DMS53 treated with DMSO at 0.1 percent for 48 hours (cell line): ENCODE measurements at regions not wholly inside any gene's neighbourhood (a gene's known extent, or its start where the extent isn't known, plus 50 kb on each side); places are given as distances from the start of the nearest gene placed in this dataset.

Source experiments
- DNase-seq: peaks from one replicate; lab custom pipeline; 2025; ENCODE audit not compliant: unreplicated experiment; lab: John Stamatoyannopoulos, UW

- DNase-seq, result no peak
Measured at GRCh38 chr10:44180321-44181168, 204.4 kb downstream of the CXCL12 start.

DNA sequence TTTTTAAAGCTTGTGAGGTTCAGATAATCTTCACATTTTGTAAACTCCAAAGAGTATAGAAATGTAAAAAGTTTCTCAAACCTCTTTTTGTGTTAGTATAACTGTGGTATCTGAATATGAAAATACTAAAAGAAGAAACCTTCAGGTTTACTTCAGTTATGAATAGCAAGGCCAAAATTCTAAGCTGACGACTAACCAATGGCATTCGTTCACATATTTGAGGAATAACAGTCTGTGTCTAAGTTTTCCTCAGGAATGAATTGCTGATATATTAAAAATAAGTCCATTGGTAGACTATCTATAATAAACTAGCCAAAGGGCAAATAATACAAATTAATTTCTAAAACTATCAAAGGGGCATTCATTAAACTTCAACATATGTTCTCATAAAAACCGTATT lies 206.0 kb downstream of the CXCL12 start:
- no peak for DNase-seq

DNA sequence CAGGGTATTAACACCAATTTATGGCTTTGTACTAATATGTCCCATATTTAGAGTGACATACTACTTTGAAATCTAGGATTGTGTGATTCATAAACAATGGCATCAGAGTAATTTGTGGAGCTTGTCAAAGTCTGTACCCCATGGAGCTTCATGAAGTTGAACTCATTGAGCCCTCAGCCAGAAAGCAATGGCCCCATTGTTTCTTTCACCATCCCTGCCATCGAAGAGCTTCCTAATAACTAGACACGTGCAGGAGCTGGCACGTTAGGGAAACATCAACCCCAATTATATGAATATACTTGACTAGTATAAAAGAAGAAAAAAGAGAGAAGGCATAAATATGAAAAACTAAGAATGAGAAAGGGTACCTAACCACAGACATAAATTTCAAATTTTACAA lies 206.6 kb downstream of the CXCL12 start:
- no peak for DNase-seq

DNA sequence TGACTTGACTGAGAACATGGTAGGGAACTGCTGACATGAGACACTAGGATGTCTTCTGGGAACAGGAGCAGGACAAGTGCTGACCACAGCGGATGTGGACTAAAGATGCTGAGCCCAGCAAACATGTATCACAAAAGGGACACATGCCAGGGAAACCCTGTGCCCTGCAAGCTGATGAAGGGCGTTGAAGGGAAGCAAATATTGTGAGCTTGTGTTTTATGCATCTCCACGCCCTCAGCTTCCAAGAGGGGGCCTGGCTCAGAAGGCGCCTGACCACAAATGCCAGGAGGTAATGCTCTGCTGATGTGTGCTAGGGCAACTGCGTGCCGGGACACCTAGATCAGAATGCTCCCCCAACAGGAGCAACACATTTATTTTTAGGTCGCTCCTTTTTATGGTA lies 207.3 kb downstream of the CXCL12 start:
- no peak for DNase-seq

GRCh38 chr10:44176311-44176710 lies 208.6 kb downstream of the CXCL12 start:
- no peak for DNase-seq

DNA sequence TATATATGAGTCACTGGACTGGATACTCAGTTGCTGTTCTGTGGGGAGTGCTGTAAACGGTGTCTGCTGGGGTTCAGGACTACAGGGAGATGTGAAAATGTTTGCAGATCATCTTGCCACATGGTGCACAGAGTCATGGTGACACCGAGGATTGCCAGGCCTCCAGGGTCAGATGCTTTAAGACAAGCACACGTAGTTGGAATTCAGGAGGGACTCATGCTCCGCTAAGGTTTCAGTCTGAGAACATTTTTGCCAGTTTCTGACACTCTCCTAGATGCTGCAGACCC lies 211.3 kb downstream of the CXCL12 start:
- DNase-seq, result no peak

DNA sequence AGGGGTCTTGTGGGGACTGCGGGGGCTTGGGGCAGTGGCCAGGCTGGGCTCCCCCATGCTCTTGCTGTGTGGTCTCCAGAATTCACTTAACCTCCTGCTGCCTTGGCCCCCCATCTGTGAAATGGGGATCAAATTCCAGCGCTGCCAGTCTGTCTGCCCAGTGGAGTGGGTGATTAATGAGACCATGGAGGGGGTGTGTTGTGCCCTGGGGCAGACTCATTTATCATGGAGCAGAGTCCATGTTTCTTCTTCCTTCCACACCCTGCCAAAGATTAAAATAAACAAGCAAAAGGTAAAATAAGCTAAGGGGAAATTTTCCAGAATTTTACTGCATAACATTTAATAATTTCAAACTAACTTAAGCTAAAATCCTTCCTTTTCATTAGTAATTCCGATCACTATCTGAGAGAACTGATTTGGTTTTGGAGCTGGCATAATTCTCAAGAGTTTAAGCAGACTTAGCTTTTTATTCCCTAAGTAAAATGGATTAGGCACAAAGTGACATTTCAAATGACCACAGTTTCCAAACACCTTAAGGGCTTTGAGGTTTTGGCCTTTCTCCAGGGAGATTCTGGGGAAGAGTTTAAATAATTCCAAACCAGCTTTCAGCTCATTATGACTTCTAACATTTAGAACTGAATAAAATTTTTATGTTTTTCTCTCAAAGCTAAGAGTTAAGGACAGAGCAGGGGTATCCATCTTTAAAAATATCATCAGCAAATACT lies 211.9 kb downstream of the CXCL12 start:
- no peak for DNase-seq

- no peak for DNase-seq
Measured at GRCh38 chr10:44171765-44172164, 213.1 kb downstream of the CXCL12 start.

- DNase-seq, result no peak
Measured at GRCh38 chr10:44168478-44168877, 216.4 kb downstream of the CXCL12 start.

GRCh38 chr10:44167752-44168151 lies 217.1 kb downstream of the CXCL12 start:
- no peak for DNase-seq

- DNase-seq, result no peak
Measured at GRCh38 chr10:44166441-44166840, 218.5 kb downstream of the CXCL12 start.

DNA sequence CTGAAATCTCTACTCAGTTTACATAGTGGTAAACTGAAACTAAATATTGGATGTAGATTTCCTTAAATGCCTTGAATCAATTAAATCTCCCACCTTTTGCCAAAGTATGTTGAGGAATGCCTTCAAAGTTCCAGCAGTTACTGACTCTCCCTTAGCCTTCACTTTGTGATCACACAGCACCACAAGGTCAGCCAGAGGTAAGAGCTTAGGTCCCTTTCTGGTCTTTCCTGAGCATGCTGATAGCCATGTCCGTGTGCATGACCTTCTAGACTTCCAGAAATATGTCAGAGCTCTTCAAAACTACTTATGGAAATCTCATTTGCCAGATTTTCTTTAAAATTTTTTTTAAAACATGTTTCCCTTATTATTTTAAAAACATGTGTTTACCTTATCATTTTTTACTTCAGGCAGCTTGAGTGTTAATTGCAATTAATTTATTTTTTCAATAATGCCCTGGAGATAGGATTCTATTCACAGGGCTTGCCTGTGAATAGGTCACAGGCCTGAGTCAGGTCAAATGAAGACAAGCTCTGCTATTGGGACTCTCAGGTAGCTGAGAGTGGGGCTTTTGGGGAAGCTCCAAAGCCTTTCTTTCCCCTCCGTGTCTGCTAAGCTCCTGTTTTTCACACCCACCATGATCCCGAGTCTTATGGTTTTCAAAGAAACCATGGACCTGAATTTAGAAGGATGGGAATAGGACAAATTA lies 220.5 kb downstream of the CXCL12 start:
- no peak for DNase-seq

- no peak for DNase-seq
Measured at GRCh38 chr10:44161184-44161583, 223.7 kb downstream of the CXCL12 start.

DNA sequence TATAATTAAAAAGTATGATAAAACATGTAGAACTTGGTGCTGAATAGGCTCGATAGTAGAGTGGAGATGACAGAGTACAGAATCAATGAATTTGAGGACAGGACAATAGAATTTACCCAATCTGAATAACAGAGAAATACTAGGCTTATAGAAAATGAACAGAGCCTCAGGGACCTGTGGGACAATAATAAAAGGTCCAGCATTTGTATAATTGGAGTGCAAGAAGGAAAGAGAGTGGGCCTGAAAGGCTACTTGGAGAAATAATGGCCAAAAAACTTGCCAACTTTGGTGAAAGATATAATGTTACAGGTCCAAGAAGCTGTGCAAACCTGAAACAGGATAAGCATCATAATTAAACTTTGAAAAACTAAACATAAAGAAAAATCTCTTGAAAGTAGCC lies 227.3 kb downstream of the CXCL12 start:
- no peak for DNase-seq

DNA sequence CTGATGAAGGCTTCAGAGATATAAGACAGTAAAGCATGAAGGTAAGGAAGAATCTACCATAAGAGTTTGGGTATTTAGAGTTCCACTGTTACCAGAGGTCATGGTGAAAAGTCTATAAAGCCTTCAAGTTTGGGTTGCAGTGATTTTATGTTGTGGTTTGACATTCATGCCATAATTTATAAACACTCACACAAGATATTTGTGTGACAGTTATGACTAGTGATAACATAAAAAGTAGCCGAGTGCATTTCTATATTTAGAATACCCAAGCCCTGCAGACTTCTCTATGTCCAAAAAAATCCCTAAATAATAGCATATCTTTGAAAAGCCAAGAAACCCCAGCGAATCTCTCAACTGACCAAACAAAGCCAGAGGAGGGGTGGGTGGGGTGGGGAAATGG lies 229.9 kb downstream of the CXCL12 start:
- DNase-seq, result no peak

DNA sequence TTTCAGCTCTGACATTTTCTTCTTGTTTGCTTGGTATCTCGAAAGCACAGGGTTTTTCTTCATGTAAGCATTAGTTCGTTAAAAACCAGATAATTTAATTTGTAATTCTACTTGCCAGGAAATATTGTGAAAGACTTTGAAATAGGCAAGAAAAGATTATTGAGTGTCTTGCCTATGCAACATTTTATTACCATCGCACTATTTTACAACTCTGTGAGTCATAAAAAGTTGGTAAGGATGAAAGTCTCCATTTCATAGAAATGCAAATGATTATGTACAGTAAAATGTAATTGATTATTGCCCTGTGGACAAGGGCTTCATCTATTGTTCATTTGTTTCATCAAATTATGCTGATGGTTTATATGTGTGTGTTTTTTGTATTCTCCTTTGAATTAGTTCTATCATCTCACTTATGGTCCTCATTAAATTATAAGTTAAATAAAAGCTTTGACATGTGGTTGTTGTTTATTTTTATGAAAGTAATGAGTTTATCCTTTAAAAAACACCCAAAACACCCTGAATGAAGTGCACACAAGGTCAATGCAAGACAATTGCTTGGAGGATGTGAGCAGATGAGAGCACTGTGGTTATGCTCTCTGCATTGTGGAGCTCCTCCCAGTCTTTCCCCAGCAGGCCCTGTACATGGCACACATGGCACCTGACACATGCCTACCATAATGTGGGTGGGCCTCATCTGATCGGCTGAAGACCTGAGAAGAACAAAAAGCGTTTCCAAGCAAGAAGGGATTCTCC lies 230.8 kb downstream of the CXCL12 start:
- no peak for DNase-seq

DNA sequence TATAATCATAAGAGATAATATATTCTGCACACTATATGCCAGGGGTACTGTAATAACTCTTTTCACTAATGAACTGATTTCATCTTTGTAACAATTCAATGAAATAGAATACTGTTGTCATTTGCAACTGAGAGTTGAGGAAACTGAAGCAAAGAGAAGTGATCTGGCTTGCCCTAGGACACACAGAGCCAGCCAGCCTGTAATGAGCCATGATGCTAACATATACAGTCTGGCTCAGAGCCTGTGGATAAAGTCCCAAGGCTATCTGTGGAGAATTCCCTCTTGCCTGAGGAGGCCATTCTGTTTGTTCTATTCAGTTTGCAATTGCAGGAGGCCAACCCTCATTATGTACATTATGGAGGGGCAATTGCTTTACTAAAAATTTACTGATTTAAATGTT lies 241.3 kb downstream of the CXCL12 start:
- no peak for DNase-seq

- DNase-seq, result no peak
Measured at GRCh38 chr10:44132361-44133289, 252.3 kb downstream of the CXCL12 start.

- DNase-seq, result no peak
Measured at GRCh38 chr10:44126291-44126717, 258.6 kb downstream of the CXCL12 start.

- DNase-seq, result no peak
Measured at GRCh38 chr10:44125879-44126278, 259.0 kb downstream of the CXCL12 start.
